ENCODE measurements at regions not wholly inside any gene's neighbourhood (a gene's known extent, or its start where the extent isn't known, plus 50 kb on each side); places are given as distances from the start of the nearest gene placed in this dataset.
"Not testable (repeated sequence)": the region's sequence is repeated elsewhere in the genome, so short reads cannot be mapped to it uniquely, and the experiment has no call there.

GRCh38 chr4:138344054-138344453 is 101.9 kb upstream of the SLC7A11 start (continued):
- TF ChIP-seq CREB5 (CRISPR knock-in tag; IDR thresholded peaks at IDR 0.05; ENCODE audit: low read depth), result no peak

- TF ChIP-seq TSHZ2 (CRISPR knock-in tag; IDR thresholded peaks at IDR 0.05) (no peak), OSR1 (CRISPR knock-in tag; IDR thresholded peaks at IDR 0.05) (no peak), CSDC2 (CRISPR knock-in tag; IDR thresholded peaks at IDR 0.05) (no peak), ZNF8 (CRISPR knock-in tag; IDR thresholded peaks at IDR 0.05) (no peak), ZFP30 (CRISPR knock-in tag; IDR thresholded peaks at IDR 0.05) (no peak), PATZ1 (CRISPR knock-in tag; IDR thresholded peaks at IDR 0.05; ENCODE audit: borderline replicate concordance) (no peak), ZC3H10 (CRISPR knock-in tag; IDR thresholded peaks at IDR 0.05) (no peak), RARB (CRISPR knock-in tag; IDR thresholded peaks at IDR 0.05) (no peak), CREB5 (CRISPR knock-in tag; IDR thresholded peaks at IDR 0.05; ENCODE audit: low read depth) (no peak), POU6F1 (CRISPR knock-in tag; IDR thresholded peaks at IDR 0.05; ENCODE audit: borderline replicate concordance, low read depth) (no peak), ZFP3 (CRISPR knock-in tag; IDR thresholded peaks at IDR 0.05) (no peak), SNAI2 (CRISPR knock-in tag; IDR thresholded peaks at IDR 0.05) (no peak), ESRRG (CRISPR knock-in tag; IDR thresholded peaks at IDR 0.05) (no peak), TCF4 (CRISPR knock-in tag; IDR thresholded peaks at IDR 0.05; ENCODE audit: borderline replicate concordance) (no peak), ZNF70 (CRISPR knock-in tag; IDR thresholded peaks at IDR 0.05) (no peak), ZNF565 (CRISPR knock-in tag; conservative IDR thresholded peaks at IDR 0.05; ENCODE audit: low read depth) (no peak), ARNTL (CRISPR knock-in tag; IDR thresholded peaks at IDR 0.05; ENCODE audit: borderline replicate concordance, low read depth) (no peak), PPARA (CRISPR knock-in tag; IDR thresholded peaks at IDR 0.05; ENCODE audit: borderline replicate concordance) (no peak)
- no peak for ATAC-seq
These were observed 99.7 kb upstream of the SLC7A11 start for GRCh38 chr4:138341739-138342415.

GRCh38 chr4:138338840-138339239 is 96.7 kb upstream of the SLC7A11 start:
- TF ChIP-seq ISL1 (CRISPR knock-in tag; IDR thresholded peaks at IDR 0.05) (no peak), GLIS3 (CRISPR knock-in tag; IDR thresholded peaks at IDR 0.05) (no peak), ZNF8 (CRISPR knock-in tag; IDR thresholded peaks at IDR 0.05) (no peak), OSR1 (CRISPR knock-in tag; IDR thresholded peaks at IDR 0.05) (no peak), CSDC2 (CRISPR knock-in tag; IDR thresholded peaks at IDR 0.05) (no peak), ZFP30 (CRISPR knock-in tag; IDR thresholded peaks at IDR 0.05) (no peak), ZC3H10 (CRISPR knock-in tag; IDR thresholded peaks at IDR 0.05) (no peak), ESRRG (CRISPR knock-in tag; IDR thresholded peaks at IDR 0.05) (no peak), ZFP3 (CRISPR knock-in tag; IDR thresholded peaks at IDR 0.05) (no peak), PATZ1 (CRISPR knock-in tag; IDR thresholded peaks at IDR 0.05; ENCODE audit: borderline replicate concordance) (no peak), ZNF70 (CRISPR knock-in tag; IDR thresholded peaks at IDR 0.05) (no peak)
- no peak for ATAC-seq

- ATAC-seq, result not testable (repeated sequence)
These were observed 96.1 kb upstream of the SLC7A11 start for GRCh38 chr4:138338222-138338621.

Measured in SK-N-SH treated with all-trans-retinoic acid at 6 μM for 48 hours (cell line).